HEK293 (cell line): ENCODE measurements at regions not wholly inside any gene's neighbourhood (a gene's known extent, or its start where the extent isn't known, plus 50 kb on each side); places are given as distances from the start of the nearest gene placed in this dataset.

Source experiments
- EGR2 ChIP-seq: fragments of 450-650 bp; formaldehyde crosslinking; IDR thresholded peaks from 2 replicates; pipeline ENCODE4 v1.5.1; 2016; ENCODE audit warnings: low read depth, missing biosample characterization, missing genetic modification characterization
- GFI1B ChIP-seq: fragments of 450-650 bp; formaldehyde crosslinking; IDR thresholded peaks from 2 replicates; pipeline ENCODE4 v1.5.1; 2016; ENCODE audit warnings: missing biosample characterization, missing genetic modification characterization
- GLI2 ChIP-seq: fragments of 450-650 bp; formaldehyde crosslinking; IDR thresholded peaks from 2 replicates; pipeline ENCODE4; 2017; ENCODE audit warnings: missing biosample characterization, missing genetic modification characterization, low read depth, borderline replicate concordance
- KLF8 ChIP-seq: fragments of 450-650 bp; formaldehyde crosslinking; IDR thresholded peaks from 2 replicates; pipeline ENCODE4 v1.5.1; 2016; ENCODE audit warnings: missing biosample characterization, missing genetic modification characterization
- MZF1 ChIP-seq: fragments of 450-650 bp; formaldehyde crosslinking; IDR thresholded peaks from 2 replicates; pipeline ENCODE4 v1.5.1; 2017; ENCODE audit warnings: missing biosample characterization, missing genetic modification characterization, borderline replicate concordance
- SP7 ChIP-seq: fragments of 450-650 bp; formaldehyde crosslinking; IDR thresholded peaks from 2 replicates; pipeline ENCODE4 v1.5.1; 2016; ENCODE audit warnings: missing biosample characterization, missing genetic modification characterization
- TRIM28 ChIP-seq: IDR thresholded peaks from 2 replicates; pipeline ENCODE4 v1.6.1; 2011; ENCODE audit warnings: low read length, control low read depth, borderline replicate concordance
- ZBTB17 ChIP-seq: fragments of 450-650 bp; formaldehyde crosslinking; IDR thresholded peaks from 2 replicates; pipeline ENCODE4 v1.5.1; 2016; ENCODE audit warnings: missing biosample characterization, missing genetic modification characterization
- ZBTB21 ChIP-seq: fragments of 450-650 bp; formaldehyde crosslinking; IDR thresholded peaks from 2 replicates; pipeline ENCODE4 v1.5.1; 2017; ENCODE audit warnings: missing biosample characterization, missing genetic modification characterization
- ZBTB48 ChIP-seq: fragments of 450-650 bp; formaldehyde crosslinking; IDR thresholded peaks from 2 replicates; pipeline ENCODE4 v1.5.1; 2016; ENCODE audit warnings: missing biosample characterization, missing genetic modification characterization
- ZBTB8A ChIP-seq: fragments of 450-650 bp; formaldehyde crosslinking; IDR thresholded peaks from 2 replicates; pipeline ENCODE4 v1.5.1; 2016; ENCODE audit warnings: missing biosample characterization, missing genetic modification characterization
- ZEB2 ChIP-seq: fragments of 450-650 bp; formaldehyde crosslinking; IDR thresholded peaks from 2 replicates; pipeline ENCODE4 v1.5.1; 2016; ENCODE audit warnings: missing biosample characterization, missing genetic modification characterization
- ZNF10 ChIP-seq: fragments of 450-650 bp; formaldehyde crosslinking; IDR thresholded peaks from 2 replicates; pipeline ENCODE4 v1.5.1; 2017; ENCODE audit warnings: missing biosample characterization, missing genetic modification characterization
- ZNF121 ChIP-seq: fragments of 450-650 bp; formaldehyde crosslinking; IDR thresholded peaks from 2 replicates; pipeline ENCODE4 v1.5.1; 2016; ENCODE audit warnings: missing biosample characterization, missing genetic modification characterization
- ZNF184 ChIP-seq: fragments of 450-650 bp; IDR thresholded peaks from 2 replicates; pipeline ENCODE4 v1.5.1; 2018; ENCODE audit warnings: missing biosample characterization, mild to moderate bottlenecking, missing genetic modification characterization
- ZNF214 ChIP-seq: fragments of 450-650 bp; formaldehyde crosslinking; IDR thresholded peaks from 2 replicates; pipeline ENCODE4 v1.5.1; 2017; ENCODE audit warnings: missing biosample characterization, mild to moderate bottlenecking, missing genetic modification characterization, borderline replicate concordance
- ZNF324 ChIP-seq: fragments of 450-650 bp; formaldehyde crosslinking; IDR thresholded peaks from 2 replicates; pipeline ENCODE4 v1.5.1; 2016; ENCODE audit warnings: missing biosample characterization, missing genetic modification characterization
- ZNF394 ChIP-seq: fragments of 450-650 bp; formaldehyde crosslinking; IDR thresholded peaks from 2 replicates; pipeline ENCODE4 v1.5.1; 2016; ENCODE audit warnings: missing biosample characterization, missing genetic modification characterization, mild to moderate bottlenecking, moderate library complexity, borderline replicate concordance
- ZNF404 ChIP-seq: fragments of 450-650 bp; formaldehyde crosslinking; IDR thresholded peaks from 2 replicates; pipeline ENCODE4 v1.5.1; 2017; ENCODE audit warnings: missing biosample characterization, missing genetic modification characterization
- ZNF501 ChIP-seq: fragments of 450-650 bp; formaldehyde crosslinking; IDR thresholded peaks from 2 replicates; pipeline ENCODE4 v1.5.1; 2016; ENCODE audit warnings: missing biosample characterization, missing genetic modification characterization
- ZNF549 ChIP-seq: fragments of 450-650 bp; IDR thresholded peaks from 2 replicates; pipeline ENCODE4 v1.5.1; 2018; ENCODE audit warnings: missing biosample characterization, missing genetic modification characterization, mild to moderate bottlenecking, inconsistent platforms, moderate library complexity
- ZNF561 ChIP-seq: fragments of 450-650 bp; IDR thresholded peaks from 2 replicates; pipeline ENCODE4 v1.5.1; 2018; ENCODE audit warnings: missing biosample characterization, missing genetic modification characterization, borderline replicate concordance
- ZNF596 ChIP-seq: fragments of 450-650 bp; IDR thresholded peaks from 2 replicates; pipeline ENCODE4 v1.5.0; 2018; ENCODE audit warnings: missing biosample characterization, mild to moderate bottlenecking, missing genetic modification characterization, moderate library complexity
- ZNF660 ChIP-seq: fragments of 450-650 bp; IDR thresholded peaks from 2 replicates; pipeline ENCODE4 v1.5.1; 2018; ENCODE audit warnings: missing biosample characterization, mild to moderate bottlenecking, missing genetic modification characterization
- ZNF707 ChIP-seq: fragments of 450-650 bp; formaldehyde crosslinking; IDR thresholded peaks from 2 replicates; pipeline ENCODE4 v1.5.1; 2016; ENCODE audit warnings: missing biosample characterization, missing genetic modification characterization
- ZSCAN16 ChIP-seq: fragments of 450-650 bp; formaldehyde crosslinking; IDR thresholded peaks from 2 replicates; pipeline ENCODE4 v1.5.1; 2016; ENCODE audit warnings: missing biosample characterization, missing genetic modification characterization
- ZXDB ChIP-seq: fragments of 450-650 bp; formaldehyde crosslinking; IDR thresholded peaks from 2 replicates; pipeline ENCODE4 v1.5.1; 2016; ENCODE audit warnings: missing biosample characterization, missing genetic modification characterization
- TF ChIP-seq, protein P1 (sequence below): fragments of 450-650 bp; formaldehyde crosslinking; IDR thresholded peaks from 2 replicates; pipeline ENCODE4 v1.5.1; 2016; ENCODE audit warnings: missing biosample characterization, missing genetic modification characterization
- TF ChIP-seq, protein P2 (sequence below): fragments of 450-650 bp; formaldehyde crosslinking; IDR thresholded peaks from 2 replicates; pipeline ENCODE4 v1.5.1; 2017; ENCODE audit warnings: missing biosample characterization, missing genetic modification characterization
- TF ChIP-seq, protein P3 (sequence below): fragments of 450-650 bp; formaldehyde crosslinking; IDR thresholded peaks from 2 replicates; pipeline ENCODE4 v1.5.1; 2016; ENCODE audit warnings: missing biosample characterization, missing genetic modification characterization
- TF ChIP-seq, protein P4 (sequence below): fragments of 450-650 bp; formaldehyde crosslinking; IDR thresholded peaks from 2 replicates; pipeline ENCODE4 v1.5.1; 2016; ENCODE audit warnings: missing biosample characterization, missing genetic modification characterization

DNA sequence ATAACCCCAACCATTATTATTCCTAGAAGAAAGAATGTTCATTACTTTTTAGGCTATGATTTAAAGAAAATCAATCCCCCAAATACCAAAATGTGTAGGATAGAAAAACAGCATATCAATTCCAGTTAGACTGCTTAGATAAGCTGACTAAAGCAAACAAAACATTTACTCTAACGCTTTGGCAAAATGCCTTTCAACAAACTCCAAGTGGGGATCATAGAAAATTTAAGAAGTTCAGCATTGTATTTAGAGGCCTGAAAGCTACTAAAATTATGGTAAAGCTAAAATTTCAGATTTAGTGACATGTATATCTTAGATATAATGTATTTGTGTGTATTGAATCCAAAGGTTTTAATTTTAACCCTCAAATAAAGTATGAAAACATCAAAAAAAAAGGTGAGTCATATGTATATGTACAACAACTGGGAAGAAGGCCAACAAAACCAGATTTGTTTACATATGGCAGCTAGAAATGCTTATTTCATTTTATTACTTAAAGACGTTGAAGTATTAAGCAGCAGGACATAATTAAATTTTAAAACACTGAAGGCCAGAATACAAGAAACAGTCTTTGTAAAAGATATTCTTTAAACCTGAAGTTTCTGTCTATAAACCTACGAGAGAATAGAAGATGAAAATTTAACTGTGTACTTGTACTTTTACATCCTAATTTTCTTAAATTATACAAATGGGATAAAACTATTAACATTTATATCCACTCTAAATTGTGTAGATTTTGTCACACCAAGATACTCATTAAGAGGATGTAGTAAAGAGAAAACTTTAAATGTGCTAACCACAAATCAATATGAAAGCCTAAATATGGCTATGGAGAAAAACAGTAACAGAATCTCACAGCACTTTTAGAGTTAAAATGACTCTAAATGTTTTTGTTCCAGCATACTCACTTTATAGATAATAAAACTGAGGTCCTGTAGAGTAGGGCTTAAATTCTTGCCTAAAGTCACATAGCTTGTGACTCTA, 71.4 kb downstream of the SLC41A2 start (continued):
- TF ChIP-seq ZNF404 (tag by site-specific recombination), result no peak
- no peak for TF ChIP-seq ZNF561 (tag by site-specific recombination)
- TF ChIP-seq EGR2, result no peak
- TF ChIP-seq, protein P1, sequence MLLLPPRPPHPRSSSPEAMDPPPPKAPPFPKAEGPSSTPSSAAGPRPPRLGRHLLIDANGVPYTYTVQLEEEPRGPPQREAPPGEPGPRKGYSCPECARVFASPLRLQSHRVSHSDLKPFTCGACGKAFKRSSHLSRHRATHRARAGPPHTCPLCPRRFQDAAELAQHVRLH, result peak; percentile 52; the same call in 1 of the 2 replicates
- TF ChIP-seq, protein P2, sequence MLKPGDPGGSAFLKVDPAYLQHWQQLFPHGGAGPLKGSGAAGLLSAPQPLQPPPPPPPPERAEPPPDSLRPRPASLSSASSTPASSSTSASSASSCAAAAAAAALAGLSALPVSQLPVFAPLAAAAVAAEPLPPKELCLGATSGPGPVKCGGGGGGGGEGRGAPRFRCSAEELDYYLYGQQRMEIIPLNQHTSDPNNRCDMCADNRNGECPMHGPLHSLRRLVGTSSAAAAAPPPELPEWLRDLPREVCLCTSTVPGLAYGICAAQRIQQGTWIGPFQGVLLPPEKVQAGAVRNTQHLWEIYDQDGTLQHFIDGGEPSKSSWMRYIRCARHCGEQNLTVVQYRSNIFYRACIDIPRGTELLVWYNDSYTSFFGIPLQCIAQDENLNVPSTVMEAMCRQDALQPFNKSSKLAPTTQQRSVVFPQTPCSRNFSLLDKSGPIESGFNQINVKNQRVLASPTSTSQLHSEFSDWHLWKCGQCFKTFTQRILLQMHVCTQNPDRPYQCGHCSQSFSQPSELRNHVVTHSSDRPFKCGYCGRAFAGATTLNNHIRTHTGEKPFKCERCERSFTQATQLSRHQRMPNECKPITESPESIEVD (tag by site-specific recombination), result peak; percentile 96
- 0 out of 2 replicates have a peak, but pooled peaks have one; percentile 19 for TF ChIP-seq ZNF501
- TF ChIP-seq, protein P3, sequence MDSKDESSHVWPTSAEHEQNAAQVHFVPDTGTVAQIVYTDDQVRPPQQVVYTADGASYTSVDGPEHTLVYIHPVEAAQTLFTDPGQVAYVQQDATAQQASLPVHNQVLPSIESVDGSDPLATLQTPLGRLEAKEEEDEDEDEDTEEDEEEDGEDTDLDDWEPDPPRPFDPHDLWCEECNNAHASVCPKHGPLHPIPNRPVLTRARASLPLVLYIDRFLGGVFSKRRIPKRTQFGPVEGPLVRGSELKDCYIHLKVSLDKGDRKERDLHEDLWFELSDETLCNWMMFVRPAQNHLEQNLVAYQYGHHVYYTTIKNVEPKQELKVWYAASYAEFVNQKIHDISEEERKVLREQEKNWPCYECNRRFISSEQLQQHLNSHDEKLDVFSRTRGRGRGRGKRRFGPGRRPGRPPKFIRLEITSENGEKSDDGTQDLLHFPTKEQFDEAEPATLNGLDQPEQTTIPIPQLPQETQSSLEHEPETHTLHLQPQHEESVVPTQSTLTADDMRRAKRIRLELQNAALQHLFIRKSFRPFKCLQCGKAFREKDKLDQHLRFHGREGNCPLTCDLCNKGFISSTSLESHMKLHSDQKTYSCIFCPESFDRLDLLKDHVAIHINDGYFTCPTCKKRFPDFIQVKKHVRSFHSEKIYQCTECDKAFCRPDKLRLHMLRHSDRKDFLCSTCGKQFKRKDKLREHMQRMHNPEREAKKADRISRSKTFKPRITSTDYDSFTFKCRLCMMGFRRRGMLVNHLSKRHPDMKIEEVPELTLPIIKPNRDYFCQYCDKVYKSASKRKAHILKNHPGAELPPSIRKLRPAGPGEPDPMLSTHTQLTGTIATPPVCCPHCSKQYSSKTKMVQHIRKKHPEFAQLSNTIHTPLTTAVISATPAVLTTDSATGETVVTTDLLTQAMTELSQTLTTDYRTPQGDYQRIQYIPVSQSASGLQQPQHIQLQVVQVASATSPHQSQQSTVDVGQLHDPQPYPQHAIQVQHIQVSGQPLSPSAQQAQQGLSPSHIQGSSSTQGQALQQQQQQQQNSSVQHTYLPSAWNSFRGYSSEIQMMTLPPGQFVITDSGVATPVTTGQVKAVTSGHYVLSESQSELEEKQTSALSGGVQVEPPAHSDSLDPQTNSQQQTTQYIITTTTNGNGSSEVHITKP, result no peak
- TF ChIP-seq ZEB2 (tag by site-specific recombination), result peak; percentile 49
- 0 out of 2 replicates have a peak, but pooled peaks have one; percentile 46 for TF ChIP-seq ZNF184
- 0 out of 2 replicates have a peak, but pooled peaks have one; percentile 9 for TF ChIP-seq KLF8 (tag by site-specific recombination)
- TF ChIP-seq ZNF707 (tag by site-specific recombination), result no peak
- no peak for TF ChIP-seq ZNF549 (tag by site-specific recombination)
- TF ChIP-seq ZNF214, result no peak
- TF ChIP-seq, protein P4, sequence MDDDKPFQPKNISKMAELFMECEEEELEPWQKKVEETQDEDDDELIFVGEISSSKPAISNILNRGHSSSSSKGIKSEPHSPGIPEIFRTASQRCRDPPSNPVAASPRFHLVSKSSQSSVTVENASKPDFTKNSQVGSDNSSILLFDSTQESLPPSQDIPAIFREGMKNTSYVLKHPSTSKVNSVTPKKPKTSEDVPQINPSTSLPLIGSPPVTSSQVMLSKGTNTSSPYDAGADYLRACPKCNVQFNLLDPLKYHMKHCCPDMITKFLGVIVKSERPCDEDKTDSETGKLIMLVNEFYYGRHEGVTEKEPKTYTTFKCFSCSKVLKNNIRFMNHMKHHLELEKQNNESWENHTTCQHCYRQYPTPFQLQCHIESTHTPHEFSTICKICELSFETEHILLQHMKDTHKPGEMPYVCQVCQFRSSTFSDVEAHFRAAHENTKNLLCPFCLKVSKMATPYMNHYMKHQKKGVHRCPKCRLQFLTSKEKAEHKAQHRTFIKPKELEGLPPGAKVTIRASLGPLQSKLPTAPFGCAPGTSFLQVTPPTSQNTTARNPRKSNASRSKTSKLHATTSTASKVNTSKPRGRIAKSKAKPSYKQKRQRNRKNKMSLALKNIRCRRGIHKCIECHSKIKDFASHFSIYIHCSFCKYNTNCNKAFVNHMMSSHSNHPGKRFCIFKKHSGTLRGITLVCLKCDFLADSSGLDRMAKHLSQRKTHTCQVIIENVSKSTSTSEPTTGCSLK (tag by site-specific recombination), result no peak
- TF ChIP-seq ZNF10, result no peak; the same call in 1 of the 2 replicates
- 0 out of 2 replicates have a peak, but pooled peaks have one; percentile 3 for TF ChIP-seq GFI1B (tag by site-specific recombination)
- peak; percentile 44 for TF ChIP-seq ZBTB17 (tag by site-specific recombination)
- peak; percentile 23; the same call in 1 of the 2 replicates for TF ChIP-seq GLI2 (tag by site-specific recombination)
- peak; percentile 15; the same call in 1 of the 2 replicates for TF ChIP-seq ZNF596 (tag by site-specific recombination)
- TF ChIP-seq ZBTB48 (tag by site-specific recombination), result no peak
- peak; percentile 92 for TF ChIP-seq SP7 (tag by site-specific recombination)
- no peak for TF ChIP-seq ZNF660
- peak; percentile 28 for TF ChIP-seq ZXDB (tag by site-specific recombination)
- TF ChIP-seq ZNF324, result no peak
- TF ChIP-seq ZSCAN16 (tag by site-specific recombination), result no peak
- TF ChIP-seq ZBTB8A (tag by site-specific recombination), result no peak
- no peak for TF ChIP-seq TRIM28
- peak; percentile 29; the same call in 1 of the 2 replicates for TF ChIP-seq ZNF394
- no peak for TF ChIP-seq ZBTB21 (tag by site-specific recombination)
- peak; percentile 40; the same call in 1 of the 2 replicates for TF ChIP-seq ZNF121 (tag by site-specific recombination)
- TF ChIP-seq MZF1 (tag by site-specific recombination), result peak; percentile 97
